Stimulated activated effector memory CD8-positive, alpha-beta T cell treated with anti-CD3 and anti-CD28 coated beads, Interleukin-12 subunit alpha, Interleukin-12 subunit beta, amount 100 ng/mL, for 72 hours (primary cell): ENCODE measurements at regions not wholly inside any gene's neighbourhood (a gene's known extent, or its start where the extent isn't known, plus 50 kb on each side); places are given as distances from the start of the nearest gene placed in this dataset.

Experiments
- ATAC-seq: fragments of 150-1000 bp; cut with Tn5 transposase; 2 replicates; pipeline ENCODE4 v1.10.0; 2021
- DNase-seq, 2 donors: peaks; one replicate each; pipeline ENCODE4 v3.0.0; 2021 to 2022; ENCODE audit warnings: low spot score in 2 of 2
- H3K27ac Mint-ChIP-seq: one replicate; pipeline ENCODE4 v1.8.0; 2022; ENCODE audit warnings: mild to moderate bottlenecking, mixed read lengths
- H3K36me3 Mint-ChIP-seq: one replicate; pipeline ENCODE4 v1.8.0; 2022; ENCODE audit warnings: mild to moderate bottlenecking, mixed read lengths
- H3K4me1 Mint-ChIP-seq: one replicate; pipeline ENCODE4 v1.8.0; 2022; ENCODE audit warnings: mixed read lengths
- H3K4me3 Mint-ChIP-seq: one replicate; pipeline ENCODE4 v1.8.0; 2022; ENCODE audit warnings: mild to moderate bottlenecking, mixed read lengths
- H3K9me3 Mint-ChIP-seq: one replicate; pipeline ENCODE4 v1.8.0; 2022; ENCODE audit warnings: mixed read lengths

GRCh38 chr11:104529906-104530305, 366.0 kb upstream of the PDGFD start:
- DNase-seq = no peak
- no peak for ATAC-seq
- no peaks in the 10 kb centered on the region for H3K9me3 Mint-ChIP-seq
- H3K36me3 Mint-ChIP-seq = no peaks in the 10 kb centered on the region
- H3K4me3 Mint-ChIP-seq = no peak overlapping the region
- no peaks in the 10 kb centered on the region for H3K4me1 Mint-ChIP-seq
- no peak overlapping the region for H3K27ac Mint-ChIP-seq

GRCh38 chr11:104529213-104529612, 365.3 kb upstream of the PDGFD start:
- Mint-ChIP-seq H3K4me1 (no peaks in the 10 kb centered on the region), H3K27ac (no peak overlapping the region), H3K4me3 (no peak overlapping the region), H3K36me3 (no peaks in the 10 kb centered on the region), H3K9me3 (no peaks in the 10 kb centered on the region)
- ATAC-seq (no peak), DNase-seq (no peak)

DNA sequence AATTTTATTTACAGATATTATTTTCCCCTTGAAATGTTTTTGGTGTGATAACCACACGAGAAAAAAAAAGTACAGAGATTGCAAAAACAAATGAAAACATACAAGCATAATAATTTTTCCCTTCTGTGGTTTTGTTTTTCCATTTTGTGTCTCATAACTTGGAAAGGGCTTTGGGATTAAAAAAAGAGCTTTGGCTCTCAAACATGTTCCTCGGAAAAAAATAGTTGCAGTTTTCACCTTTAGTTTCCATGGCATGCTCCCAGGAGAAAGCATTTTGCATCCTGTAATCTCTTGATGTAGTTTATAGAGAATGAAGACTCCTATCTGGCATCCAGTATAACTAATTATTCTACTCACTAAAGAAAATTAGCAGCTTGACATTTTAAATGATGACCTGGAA, 362.1 kb upstream of the PDGFD start:
- Mint-ChIP-seq H3K36me3 (no peaks in the 10 kb centered on the region), H3K9me3 (no peaks in the 10 kb centered on the region), H3K4me3 (no peak overlapping the region), H3K27ac (no peak overlapping the region), H3K4me1 (no peaks in the 10 kb centered on the region)
- ATAC-seq (no peak), DNase-seq (no peak)

DNA sequence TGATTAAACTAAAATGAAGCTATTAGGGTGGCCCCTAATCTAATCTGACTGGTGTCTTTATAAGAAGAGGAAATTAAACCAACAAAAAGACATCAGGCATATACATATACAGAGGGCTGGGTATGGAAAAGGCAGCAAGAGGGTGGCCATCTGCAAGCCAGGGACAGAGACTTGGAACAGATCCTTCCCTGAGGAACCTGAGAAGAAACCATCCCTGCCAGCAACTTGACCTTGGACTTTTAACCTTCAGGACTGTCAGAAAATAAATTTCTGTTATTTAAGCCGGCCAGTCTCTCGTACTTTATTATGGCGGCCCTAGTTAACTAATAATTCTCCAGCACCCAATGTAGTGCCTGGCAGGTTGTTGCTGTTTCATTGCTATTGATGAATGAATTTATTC, 361.5 kb upstream of the PDGFD start:
- H3K36me3 Mint-ChIP-seq = no peaks in the 10 kb centered on the region
- H3K9me3 Mint-ChIP-seq = no peaks in the 10 kb centered on the region
- H3K27ac Mint-ChIP-seq = no peak overlapping the region
- no peak for DNase-seq
- ATAC-seq = no peak
- H3K4me1 Mint-ChIP-seq = no peaks in the 10 kb centered on the region
- H3K4me3 Mint-ChIP-seq = no peak overlapping the region

DNA sequence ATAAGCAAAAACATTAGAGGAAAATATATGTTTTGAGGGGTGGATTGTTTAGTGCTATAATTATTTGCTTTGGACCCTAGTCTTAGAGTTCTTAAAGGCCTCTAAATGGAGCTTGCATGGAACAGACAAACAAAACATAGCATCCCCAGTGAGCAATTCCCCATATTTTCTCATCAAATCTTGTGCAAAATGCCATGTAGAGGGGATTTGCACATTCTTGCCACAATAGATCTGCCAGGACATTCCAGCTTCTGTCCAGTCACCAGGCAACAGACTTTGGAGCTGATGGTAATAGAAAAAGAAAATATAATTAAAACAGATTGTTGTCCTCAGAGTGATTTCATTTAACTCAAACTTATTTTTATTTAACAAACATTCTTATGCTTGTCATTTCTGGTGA, 360.3 kb upstream of the PDGFD start:
- DNase-seq (no peak), ATAC-seq (no peak)
- Mint-ChIP-seq H3K36me3 (no peaks in the 10 kb centered on the region), H3K9me3 (no peaks in the 10 kb centered on the region), H3K4me1 (no peaks in the 10 kb centered on the region), H3K27ac (no peak overlapping the region), H3K4me3 (no peak overlapping the region)

GRCh38 chr11:104523611-104524010, 359.7 kb upstream of the PDGFD start:
- H3K9me3 Mint-ChIP-seq = no peaks in the 10 kb centered on the region
- no peaks in the 10 kb centered on the region for H3K4me1 Mint-ChIP-seq
- DNase-seq (no peak), ATAC-seq (no peak)
- H3K27ac Mint-ChIP-seq = no peak overlapping the region
- H3K36me3 Mint-ChIP-seq = no peaks in the 10 kb centered on the region
- no peak overlapping the region for H3K4me3 Mint-ChIP-seq

GRCh38 chr11:104522650-104523049, 358.7 kb upstream of the PDGFD start:
- DNase-seq (no peak), ATAC-seq (no peak)
- Mint-ChIP-seq H3K9me3 (no peaks in the 10 kb centered on the region), H3K4me3 (no peak overlapping the region), H3K27ac (no peak overlapping the region), H3K4me1 (no peaks in the 10 kb centered on the region), H3K36me3 (no peaks in the 10 kb centered on the region)

DNA sequence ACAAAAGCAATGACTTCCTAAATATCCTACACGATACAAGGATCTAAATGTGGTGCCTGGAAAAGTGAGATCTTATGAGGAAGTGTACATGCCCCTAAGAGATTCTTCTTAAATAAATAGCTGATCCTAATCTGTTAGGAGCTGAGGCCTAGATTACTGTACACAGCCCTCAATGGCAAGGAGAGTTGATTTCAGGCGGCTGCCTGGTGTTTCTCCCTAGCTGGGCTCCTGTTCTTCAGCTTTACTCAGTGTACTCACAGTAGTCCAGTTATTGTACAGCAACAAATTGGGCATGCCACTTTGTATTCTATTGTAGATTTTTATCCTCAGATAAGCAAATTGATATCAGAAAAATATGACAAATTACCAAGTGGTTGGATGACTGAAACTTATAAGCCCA, 358.2 kb upstream of the PDGFD start:
- H3K4me3 Mint-ChIP-seq = no peak overlapping the region
- no peaks in the 10 kb centered on the region for H3K4me1 Mint-ChIP-seq
- no peaks in the 10 kb centered on the region for H3K9me3 Mint-ChIP-seq
- no peak for DNase-seq
- H3K36me3 Mint-ChIP-seq = no peaks in the 10 kb centered on the region
- ATAC-seq = no peak
- no peak overlapping the region for H3K27ac Mint-ChIP-seq

DNA sequence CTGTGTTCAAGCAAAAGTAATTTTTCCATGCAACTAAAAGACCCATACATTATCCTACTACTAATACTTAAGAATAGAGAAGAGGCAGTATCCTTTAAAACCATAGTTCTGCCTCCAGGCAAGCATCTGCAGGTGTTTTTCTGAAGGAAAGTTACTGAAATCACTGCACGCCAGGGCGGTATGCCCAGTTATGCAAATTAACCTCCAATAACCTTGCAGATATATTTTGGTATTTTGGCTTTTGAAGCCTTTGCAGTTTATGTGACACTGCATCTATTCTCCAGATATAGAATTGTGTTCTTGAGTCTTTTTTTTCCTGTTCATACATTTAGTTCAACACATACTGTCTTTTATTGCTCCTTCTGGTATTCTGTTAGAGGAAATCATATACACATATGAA, 346.2 kb upstream of the PDGFD start:
- Mint-ChIP-seq H3K27ac (no peak overlapping the region), H3K4me1 (no peaks in the 10 kb centered on the region), H3K9me3 (no peaks in the 10 kb centered on the region), H3K36me3 (no peaks in the 10 kb centered on the region), H3K4me3 (no peak overlapping the region)
- ATAC-seq (no peak), DNase-seq (no peak)

GRCh38 chr11:104490182-104490581, 326.2 kb upstream of the PDGFD start:
- no peak for DNase-seq
- no peaks in the 10 kb centered on the region for H3K4me1 Mint-ChIP-seq
- ATAC-seq = no peak
- no peak overlapping the region for H3K4me3 Mint-ChIP-seq
- H3K36me3 Mint-ChIP-seq = no peaks in the 10 kb centered on the region
- peaks cover 10% of the 10 kb centered on the region for H3K9me3 Mint-ChIP-seq
- no peak overlapping the region for H3K27ac Mint-ChIP-seq

DNA sequence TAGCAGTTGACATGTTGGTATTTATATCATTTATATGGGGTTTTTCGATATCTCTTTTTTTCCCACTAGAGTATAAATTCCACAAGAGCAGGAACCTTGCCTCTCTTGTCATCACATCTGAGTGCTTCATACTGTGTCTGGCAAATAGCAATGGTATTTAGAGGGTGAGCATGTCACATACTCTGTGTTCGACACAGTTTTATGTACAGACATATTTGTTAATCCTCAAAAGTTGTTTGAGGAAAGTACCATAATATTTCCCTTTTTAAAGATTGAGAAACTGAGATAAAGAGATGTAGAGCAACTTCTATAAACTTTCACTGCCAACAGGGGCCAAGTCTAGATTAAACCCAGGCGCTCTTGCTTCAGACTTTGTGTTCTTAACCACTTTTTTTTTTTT, 324.6 kb upstream of the PDGFD start:
- H3K27ac Mint-ChIP-seq = no peak overlapping the region
- no peaks in the 10 kb centered on the region for H3K36me3 Mint-ChIP-seq
- no peaks in the 10 kb centered on the region for H3K4me1 Mint-ChIP-seq
- no peak overlapping the region for H3K4me3 Mint-ChIP-seq
- peaks cover 10% of the 10 kb centered on the region for H3K9me3 Mint-ChIP-seq
- ATAC-seq (no peak), DNase-seq (no peak)

- Mint-ChIP-seq H3K4me1 (no peaks in the 10 kb centered on the region), H3K9me3 (peaks cover 10% of the 10 kb centered on the region)
- ATAC-seq = no peak
These were observed 323.3 kb upstream of the PDGFD start for GRCh38 chr11:104487046-104487806.

GRCh38 chr11:104484804-104485554, 321.0 kb upstream of the PDGFD start:
- Mint-ChIP-seq H3K4me3 (no peak overlapping the region), H3K36me3 (no peaks in the 10 kb centered on the region), H3K4me1 (no peaks in the 10 kb centered on the region), H3K27ac (no peak overlapping the region), H3K9me3 (peaks cover 10% of the 10 kb centered on the region)
- no peak for DNase-seq
- no peak for ATAC-seq

More at GRCh38 chr11:104487046-104487806, 323.3 kb upstream of the PDGFD start:
- Mint-ChIP-seq H3K4me3 (no peak overlapping the region), H3K27ac (no peak overlapping the region), H3K36me3 (no peaks in the 10 kb centered on the region)
- DNase-seq = no peak

GRCh38 chr11:104476898-104477297, 313.0 kb upstream of the PDGFD start:
- no peak overlapping the region for H3K4me3 Mint-ChIP-seq
- no peak for DNase-seq
- no peak for ATAC-seq
- H3K9me3 Mint-ChIP-seq = peaks cover 4% of the 10 kb centered on the region
- H3K36me3 Mint-ChIP-seq = no peaks in the 10 kb centered on the region
- no peaks in the 10 kb centered on the region for H3K4me1 Mint-ChIP-seq
- no peak overlapping the region for H3K27ac Mint-ChIP-seq

- Mint-ChIP-seq H3K36me3 (no peaks in the 10 kb centered on the region), H3K27ac (no peak overlapping the region), H3K4me1 (no peaks in the 10 kb centered on the region), H3K4me3 (no peak overlapping the region), H3K9me3 (peaks cover 3% of the 10 kb centered on the region)
- ATAC-seq (no peak), DNase-seq (no peak)
These were observed 312.5 kb upstream of the PDGFD start for GRCh38 chr11:104476454-104476853.

DNA sequence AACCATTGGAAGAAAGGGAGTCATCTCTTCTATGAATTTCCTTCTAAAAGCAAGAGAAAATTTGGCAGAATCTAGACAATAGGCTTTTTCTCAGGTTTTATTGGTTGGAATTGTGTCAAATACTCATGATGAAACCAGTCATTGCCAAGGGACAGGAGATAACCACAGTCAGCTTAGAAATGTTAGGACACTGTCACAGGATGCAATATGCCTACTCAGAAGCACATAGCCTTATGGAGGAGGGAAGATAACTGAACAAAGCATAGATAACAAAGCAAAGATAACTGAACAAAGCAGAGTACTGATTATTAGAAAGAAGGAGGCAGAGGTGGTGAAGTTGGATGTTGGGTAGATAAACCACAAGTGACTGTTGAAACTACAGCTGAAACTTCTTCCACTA, 303.5 kb upstream of the PDGFD start:
- no peak overlapping the region for H3K27ac Mint-ChIP-seq
- no peaks in the 10 kb centered on the region for H3K9me3 Mint-ChIP-seq
- ATAC-seq = no peak

More for the DNA sequence above, 303.5 kb upstream of the PDGFD start:
- H3K4me3 Mint-ChIP-seq = no peak overlapping the region
- no peak for DNase-seq
- no peaks in the 10 kb centered on the region for H3K36me3 Mint-ChIP-seq
- no peaks in the 10 kb centered on the region for H3K4me1 Mint-ChIP-seq
